ENCODE measurements at regions not wholly inside any gene's neighbourhood (a gene's known extent, or its start where the extent isn't known, plus 50 kb on each side); places are given as distances from the start of the nearest gene placed in this dataset.

DNA sequence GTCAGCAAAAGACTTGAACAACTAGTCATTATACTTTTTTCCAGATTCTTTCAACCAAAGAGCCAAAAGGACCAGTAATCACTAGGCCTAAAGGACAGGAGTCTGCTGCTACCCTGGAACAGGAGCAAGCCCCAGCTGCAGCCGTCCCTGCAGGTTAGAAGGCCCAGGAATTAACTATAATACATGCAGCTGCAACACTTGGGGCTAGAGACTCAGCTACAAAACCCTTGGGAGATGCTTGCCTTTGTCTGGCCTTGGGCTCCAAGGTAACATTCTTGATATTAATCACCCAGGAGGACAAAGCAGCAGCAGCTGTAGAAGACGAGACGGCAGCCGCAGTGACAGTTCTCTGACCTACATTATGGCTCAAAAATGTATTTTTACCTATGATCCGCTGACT is 841.2 kb upstream of the ADGRL4 start:
- no peak for DNase-seq

DNA sequence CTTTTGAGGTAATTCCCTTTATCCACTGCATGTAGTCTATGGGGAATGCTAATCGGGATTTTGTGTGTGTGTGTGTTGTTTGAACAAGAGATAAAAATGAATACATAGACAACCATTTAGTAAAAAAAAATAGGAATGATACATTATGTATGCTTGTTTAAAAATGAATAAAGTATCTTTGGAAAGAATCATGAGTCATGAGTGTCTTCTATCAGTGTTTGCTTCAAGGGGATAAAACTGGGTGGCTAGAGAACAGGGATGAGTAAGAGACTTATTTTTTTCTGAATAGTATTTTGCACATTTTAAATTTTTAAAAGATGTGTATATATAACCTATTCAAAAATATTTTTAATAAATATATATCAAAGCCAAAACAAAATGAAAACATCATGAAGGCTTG is 839.4 kb upstream of the ADGRL4 start:
- DNase-seq, result no peak

DNA sequence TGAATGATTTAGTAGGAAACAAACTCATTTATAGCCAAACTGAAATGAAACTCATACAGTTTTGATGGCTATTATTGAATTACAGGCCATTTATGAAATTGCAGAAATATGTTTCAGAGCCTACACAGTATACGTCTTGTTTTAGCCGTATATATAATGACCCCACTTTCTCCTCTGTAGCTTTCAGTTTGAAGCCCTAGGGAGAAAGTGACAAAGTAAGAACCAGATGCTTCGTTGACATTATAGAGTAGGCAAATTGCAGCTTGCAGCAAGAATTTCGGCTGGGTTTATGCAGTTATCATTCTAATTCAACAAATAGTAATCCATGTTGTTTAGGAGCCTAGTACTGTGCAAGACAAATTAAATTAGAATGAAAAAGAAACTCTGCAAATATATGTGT is 836.3 kb upstream of the ADGRL4 start:
- no peak for DNase-seq

GRCh38 chr1:79839882-79840281 is 833.4 kb upstream of the ADGRL4 start:
- no peak for DNase-seq

DNA sequence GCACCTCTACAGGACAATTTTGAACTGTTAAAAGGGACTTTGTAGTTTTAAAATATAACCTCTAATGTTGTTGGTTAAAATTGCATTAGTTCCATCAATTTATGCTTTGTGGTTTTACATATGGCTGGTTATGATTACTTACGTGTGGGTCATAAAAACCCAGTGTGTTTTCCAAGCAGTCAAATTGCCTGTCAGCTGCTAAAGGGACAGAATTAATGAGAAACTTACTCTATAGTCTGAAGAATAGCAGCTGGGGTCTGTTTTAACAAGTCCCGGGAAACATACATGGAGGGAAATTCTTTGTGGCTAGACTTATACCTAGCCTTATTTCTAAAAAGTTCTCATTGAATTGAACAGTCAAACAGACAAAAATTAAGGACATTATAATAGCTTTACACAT is 820.9 kb upstream of the ADGRL4 start:
- no peak for DNase-seq

DNA sequence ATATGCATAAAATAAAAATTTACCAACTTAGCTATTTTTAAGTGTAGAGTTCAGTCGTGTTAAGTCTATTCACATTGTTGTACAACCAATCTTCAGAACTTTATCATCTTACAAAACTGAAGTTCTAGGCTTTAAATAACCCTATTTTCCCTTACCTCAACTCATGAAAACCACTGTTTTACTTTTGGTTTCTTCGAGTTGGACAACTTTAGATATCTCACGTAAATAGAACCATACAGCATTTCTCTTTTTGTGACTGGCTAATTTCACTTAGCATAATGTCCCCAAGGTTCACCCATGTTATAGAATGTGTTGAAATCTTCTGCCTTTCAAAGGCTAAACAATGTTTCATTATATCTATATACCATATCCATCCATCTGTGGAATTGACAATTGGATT is 819.0 kb upstream of the ADGRL4 start:
- no peak for DNase-seq

DNA sequence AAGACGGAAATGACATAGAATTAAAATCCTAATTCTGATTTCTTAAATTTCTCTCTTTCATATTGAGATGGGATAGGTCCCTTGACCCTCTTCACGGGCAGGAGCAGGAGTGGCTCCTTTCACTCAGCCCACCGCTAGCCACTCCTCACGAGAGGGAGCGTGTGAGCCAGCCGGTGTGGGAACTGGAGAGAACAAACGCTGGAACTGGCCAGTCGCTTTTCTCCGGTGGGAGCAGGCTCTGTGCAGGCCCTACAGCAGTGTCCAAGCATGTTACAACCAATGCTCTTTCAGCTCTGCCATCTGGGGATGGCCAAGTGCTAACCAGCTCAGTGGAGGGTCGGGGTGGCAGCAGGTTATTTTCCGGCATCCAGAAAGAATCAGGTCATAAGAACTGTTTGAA is 815.5 kb upstream of the ADGRL4 start:
- DNase-seq, result no peak

DNA sequence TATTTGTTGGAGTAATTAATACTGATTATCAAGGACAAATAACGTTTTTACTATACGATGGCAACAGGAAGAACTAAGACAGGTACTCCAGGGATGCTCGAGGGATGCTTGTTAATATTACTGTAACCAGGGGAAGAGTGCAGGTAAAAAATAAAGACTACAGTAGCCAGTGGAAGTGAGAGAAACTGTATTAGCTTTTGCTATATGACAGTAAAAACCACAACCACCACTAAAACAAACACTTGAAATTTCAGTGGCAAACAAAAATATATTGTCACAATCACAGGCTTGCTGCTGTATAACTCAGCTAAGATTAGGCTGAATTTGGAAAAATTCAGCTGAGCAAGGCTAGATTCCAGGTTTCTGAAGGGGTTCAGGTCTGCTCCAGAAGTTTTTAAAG is 812.6 kb upstream of the ADGRL4 start:
- DNase-seq, result no peak

- DNase-seq, result no peak
Observed at GRCh38 chr1:79817031-79817560, 810.6 kb upstream of the ADGRL4 start.

DNA sequence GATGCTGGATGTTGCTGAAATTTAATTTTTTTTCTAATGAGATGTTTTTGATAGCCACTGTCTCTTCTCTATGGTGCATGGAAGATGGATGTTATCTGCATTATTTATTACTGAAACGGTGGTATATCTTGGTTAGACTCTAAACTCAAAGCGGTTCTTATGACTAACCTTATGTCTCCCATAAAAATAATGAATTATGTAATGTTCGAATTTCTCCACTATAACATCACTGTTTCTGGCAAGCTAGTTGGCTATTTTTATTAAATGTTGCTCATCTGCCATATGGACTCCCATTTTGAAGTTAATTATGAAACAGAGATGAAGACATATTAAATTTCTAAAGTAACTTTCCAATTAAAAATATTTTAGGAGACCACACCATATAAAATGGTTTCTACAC is 808.6 kb upstream of the ADGRL4 start:
- no peak for DNase-seq

GRCh38 chr1:79811173-79811572 is 804.6 kb upstream of the ADGRL4 start:
- no peak for DNase-seq

- no peak for DNase-seq
Observed at GRCh38 chr1:79808816-79809475, 802.4 kb upstream of the ADGRL4 start.

DNA sequence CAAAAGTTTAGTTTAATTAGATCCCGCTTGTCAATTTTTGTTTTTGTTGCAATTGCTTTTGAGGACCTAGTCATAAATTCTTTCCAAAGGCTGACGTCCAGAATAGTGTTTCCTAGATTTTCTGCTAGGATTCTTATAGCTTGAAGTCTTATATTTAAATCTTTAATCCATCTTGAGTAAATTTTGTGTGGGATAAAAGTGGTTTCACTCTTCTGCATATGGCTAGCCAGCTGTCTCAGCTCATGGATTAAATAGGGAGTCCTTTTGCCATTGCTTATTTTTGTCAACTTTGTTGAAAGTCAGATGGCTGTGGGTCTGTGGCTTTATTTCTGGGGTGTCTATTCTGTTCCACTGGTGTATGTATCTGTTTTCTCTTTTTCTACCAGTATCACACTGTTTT is 801.3 kb upstream of the ADGRL4 start:
- DNase-seq, result no peak

DNA sequence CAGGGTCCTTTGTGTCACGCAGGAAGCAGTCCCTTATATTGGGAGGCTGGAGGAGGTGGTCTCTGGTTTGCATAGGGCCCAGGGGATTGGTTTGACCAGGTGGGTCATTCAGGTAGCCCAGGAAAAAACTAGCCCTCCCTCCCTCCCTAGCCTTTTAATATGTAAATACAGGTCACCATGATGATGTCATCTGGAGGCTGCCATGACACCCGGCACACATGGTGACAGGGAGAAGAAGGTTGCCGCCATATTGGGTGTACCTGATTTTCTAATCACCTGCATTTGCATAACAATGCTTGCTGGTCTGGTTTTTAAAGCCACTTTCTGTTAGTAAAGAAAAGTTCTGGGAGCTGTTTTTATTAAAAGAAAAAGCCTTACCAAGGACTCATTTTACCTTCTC is 791.0 kb upstream of the ADGRL4 start:
- no peak for DNase-seq

DNA sequence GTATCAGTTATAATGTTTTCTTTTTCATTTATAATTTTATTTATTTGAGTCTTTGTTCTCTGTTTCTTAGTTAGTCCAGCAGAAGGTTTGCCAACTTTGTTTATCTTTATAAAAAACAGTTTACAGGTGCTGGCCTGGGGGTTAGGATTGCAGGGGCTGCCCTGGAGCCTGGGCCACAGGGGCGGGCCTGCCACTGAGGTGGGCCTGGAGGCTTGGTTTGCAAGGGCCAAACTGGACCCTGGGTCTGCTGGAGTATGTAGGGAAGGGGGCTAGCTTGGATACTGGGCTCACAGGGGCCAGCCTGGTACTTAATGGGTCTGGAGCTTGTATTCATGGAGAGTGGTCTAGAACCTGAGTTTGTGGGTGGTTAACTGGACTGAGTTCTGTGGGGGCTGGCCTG is 789.9 kb upstream of the ADGRL4 start:
- no peak for DNase-seq

DNA sequence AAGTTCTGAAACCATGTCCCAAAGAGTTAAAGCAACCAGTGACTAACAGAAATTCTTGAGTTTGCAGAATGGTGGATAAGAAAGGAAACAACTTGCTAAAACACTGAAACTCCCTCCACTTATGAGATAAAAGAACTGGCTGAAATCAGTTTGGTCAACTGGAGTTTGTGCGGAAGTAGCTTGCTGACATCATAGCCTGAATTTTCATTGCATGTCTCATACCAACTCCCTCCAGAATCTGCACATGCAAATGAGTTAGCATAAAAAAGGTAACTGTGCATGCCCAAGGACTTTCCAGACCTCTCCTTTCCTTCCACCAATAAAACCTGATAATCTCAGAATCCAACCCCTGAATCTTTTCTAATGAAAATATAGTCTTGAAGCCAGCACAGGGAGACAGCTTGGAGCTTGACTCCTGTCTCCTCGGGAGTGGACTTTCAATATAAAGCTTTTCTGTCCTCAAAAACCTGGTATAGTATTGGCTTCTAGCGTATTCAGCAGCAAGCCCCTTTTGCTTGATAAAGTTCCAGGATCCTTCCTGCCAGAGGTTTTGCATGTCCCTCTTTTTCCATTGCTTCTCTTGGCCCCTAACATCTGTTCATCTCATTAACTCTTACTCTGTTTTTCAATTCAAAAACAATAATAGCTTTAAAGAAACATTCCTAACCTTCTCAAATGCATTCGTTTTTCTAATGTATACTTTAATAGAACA is 785.8 kb upstream of the ADGRL4 start:
- no peak for DNase-seq

DNA sequence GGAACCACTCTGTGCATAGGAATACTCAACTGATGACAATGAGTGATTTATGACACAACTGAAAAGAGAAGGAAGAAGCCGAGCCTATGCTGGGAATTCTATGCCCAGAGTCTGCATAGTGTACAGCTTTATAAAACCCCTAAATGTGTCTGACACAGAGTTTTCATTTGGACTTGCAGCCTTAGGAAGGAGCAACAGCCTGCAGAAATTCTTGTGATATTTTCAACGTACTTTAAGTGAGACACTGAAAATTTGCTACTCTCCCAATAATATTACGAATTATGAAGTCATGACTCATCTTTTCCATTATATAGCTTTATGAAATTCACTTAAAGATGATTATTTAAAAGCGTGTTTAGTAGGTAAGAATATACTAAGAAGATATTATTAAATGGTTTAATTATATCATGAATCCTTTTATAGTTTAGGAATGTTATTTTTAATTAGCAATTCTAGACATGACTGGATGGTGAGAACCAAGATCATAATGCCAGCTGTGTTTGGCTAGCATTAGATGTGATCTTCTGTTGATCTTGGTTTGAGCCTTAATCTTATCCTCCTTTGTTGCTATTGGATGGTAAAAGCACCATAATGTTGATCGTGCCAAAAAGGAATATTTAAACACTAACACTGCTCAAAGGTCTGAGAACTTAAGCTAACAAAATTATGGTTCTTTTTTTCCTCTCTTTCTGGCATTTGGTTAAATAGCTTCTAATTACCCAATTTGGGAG is 785.1 kb upstream of the ADGRL4 start:
- no peak for DNase-seq

DNA sequence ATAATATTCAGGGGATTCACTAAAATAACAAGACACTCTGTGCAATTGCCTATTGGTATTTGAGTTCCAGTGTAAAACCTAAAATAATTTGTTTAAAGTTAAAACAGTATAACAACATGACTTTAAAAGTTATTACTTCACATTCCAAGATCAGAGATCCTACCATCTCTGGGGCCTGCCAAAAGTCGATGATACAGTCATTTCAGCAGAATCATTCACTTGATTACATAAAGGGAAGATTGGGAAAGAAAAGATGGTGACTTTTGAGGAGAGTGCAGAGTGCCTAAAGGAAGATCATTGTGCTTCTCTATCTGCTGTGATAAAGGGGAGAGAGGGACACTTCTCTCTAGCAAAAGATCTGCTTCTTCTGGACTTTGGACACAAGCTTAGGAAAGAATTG is 784.4 kb upstream of the ADGRL4 start:
- DNase-seq, result no peak

DNA sequence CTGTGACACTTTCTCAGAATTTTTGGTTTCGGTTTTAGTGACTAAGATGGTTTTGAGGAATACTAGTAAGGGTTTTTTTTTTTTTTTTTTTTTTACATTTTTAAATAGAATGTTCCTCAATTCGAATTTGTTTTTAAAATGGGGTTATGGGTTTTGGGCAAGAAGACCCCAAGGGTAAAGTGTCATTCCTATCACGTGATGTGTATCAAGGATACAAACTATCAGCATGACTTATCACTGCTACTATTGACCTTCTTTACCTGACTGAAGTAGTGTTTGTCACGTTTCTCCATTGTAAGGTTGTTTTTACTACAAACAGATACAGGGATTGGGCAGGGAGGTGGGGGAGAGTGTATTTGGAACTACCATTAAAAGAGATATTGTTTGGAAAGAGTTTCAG is 781.1 kb upstream of the ADGRL4 start:
- no peak for DNase-seq

DNA sequence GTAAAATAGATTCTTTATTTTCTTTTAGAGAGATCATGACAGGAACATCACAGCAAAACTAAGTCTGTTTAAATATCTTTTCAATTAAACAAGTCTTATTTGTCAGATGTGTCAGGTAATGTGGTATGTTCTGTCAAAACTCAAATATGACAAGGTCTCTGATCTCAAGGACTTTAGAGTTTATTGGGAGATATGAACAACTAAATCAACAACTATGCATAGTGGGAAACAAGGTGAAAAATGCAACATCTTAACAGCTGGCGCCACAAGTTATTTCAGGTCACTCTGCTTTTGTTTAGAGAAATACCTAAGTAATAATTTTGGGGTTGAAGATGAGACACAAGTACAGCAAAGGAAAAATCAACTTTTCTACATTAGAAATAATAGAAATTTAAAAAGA is 779.4 kb upstream of the ADGRL4 start:
- no peak for DNase-seq

GRCh38 chr1:79785561-79785960 is 779.0 kb upstream of the ADGRL4 start:
- DNase-seq, result no peak

GRCh38 chr1:79781261-79781660 is 774.7 kb upstream of the ADGRL4 start:
- no peak for DNase-seq

DNA sequence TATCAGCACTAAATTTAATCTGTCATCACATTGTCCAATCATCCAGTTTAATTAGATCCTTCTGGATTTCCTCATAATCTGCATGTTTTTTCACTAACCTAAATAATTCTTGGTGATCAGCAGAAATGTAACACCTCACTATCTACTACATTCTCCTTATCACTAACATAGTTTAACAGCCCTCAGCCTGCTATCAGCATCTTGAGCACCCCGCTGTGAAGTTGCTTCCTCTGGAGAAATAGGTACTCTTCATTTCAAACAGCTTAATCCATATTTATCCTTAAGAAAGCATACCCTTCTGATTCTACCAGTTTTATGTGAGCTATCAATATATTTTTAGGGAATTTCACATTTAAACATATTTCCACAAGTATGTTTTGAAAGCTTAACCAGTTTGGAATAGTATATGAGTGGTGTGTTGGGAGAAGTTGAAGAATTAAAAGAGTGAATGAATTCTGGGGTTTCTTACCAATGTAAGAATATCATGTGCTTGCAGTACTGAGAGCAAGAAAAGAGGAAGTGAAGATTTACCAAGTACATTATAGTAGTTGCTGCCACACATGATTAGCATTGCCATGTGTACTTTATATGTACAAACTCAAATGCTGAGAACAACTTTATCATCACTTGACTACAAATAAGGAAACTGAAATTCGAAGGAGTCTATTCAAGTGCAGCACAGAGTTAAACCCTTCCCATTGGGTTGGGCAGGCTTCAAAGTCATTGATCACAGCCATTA is 771.1 kb upstream of the ADGRL4 start:
- no peak for DNase-seq

Data from NCI-H1694 (cell line).